ENCODE measurements at regions not wholly inside any gene's neighbourhood (a gene's known extent, or its start where the extent isn't known, plus 50 kb on each side); places are given as distances from the start of the nearest gene placed in this dataset.

GRCh38 chr17:37829592-37830123 is 84.8 kb upstream of the HNF1B start:
- no peak for TF ChIP-seq CTCF (IDR thresholded peaks at IDR 0.05)
- TF ChIP-seq POLR2AphosphoS5 (IDR thresholded peaks at IDR 0.05; ENCODE audit: insufficient read depth in 1 of 2, low read depth in 1 of 2): no peak
- no peak for TF ChIP-seq POLR2A (IDR thresholded peaks at IDR 0.05)
